Calu3 (cell line): ENCODE measurements at regions not wholly inside any gene's neighbourhood (a gene's known extent, or its start where the extent isn't known, plus 50 kb on each side); places are given as distances from the start of the nearest gene placed in this dataset.

Experiments used
- BruUV-seq: library from RNA; stranded (reverse); fragments of 400-500 nt; replicated peaks from 2 replicates; lab custom pipeline; 2021; lab: Mats Ljungman, UMichigan
- CTCF ChIA-PET: fragments of 300-600 bp; sonication (Branson Sonifier 250); formaldehyde crosslinking; loops from one replicate; lab custom pipeline; 2022; ENCODE audit warnings: antibody characterized with exemption; lab: Charles Lee
- DNase-seq: peaks from one replicate; pipeline ENCODE4 v3.0.0; 2022
- H3K27ac Mint-ChIP-seq: one replicate; pipeline ENCODE4 v1.8.0; 2022; ENCODE audit warnings: mixed read lengths; ENCODE audit not compliant: unreplicated experiment
- H3K27me3 Mint-ChIP-seq: one replicate; pipeline ENCODE4 v1.8.0; 2022; ENCODE audit warnings: mixed read lengths; ENCODE audit not compliant: unreplicated experiment
- H3K36me3 Mint-ChIP-seq: one replicate; pipeline ENCODE4 v1.8.0; 2022; ENCODE audit warnings: mild to moderate bottlenecking, moderate library complexity, mixed read lengths; ENCODE audit not compliant: insufficient read depth, unreplicated experiment
- H3K4me1 Mint-ChIP-seq: one replicate; pipeline ENCODE4 v1.8.0; 2022; ENCODE audit warnings: mild to moderate bottlenecking, low read depth, mixed read lengths; ENCODE audit not compliant: unreplicated experiment
- H3K4me3 Mint-ChIP-seq: one replicate; pipeline ENCODE4 v1.8.0; 2022; ENCODE audit warnings: mild to moderate bottlenecking, low read depth, moderate library complexity, mixed read lengths; ENCODE audit not compliant: unreplicated experiment
- H3K9me3 Mint-ChIP-seq: one replicate; pipeline ENCODE4 v1.8.0; 2022; ENCODE audit warnings: low read depth, mixed read lengths; ENCODE audit not compliant: unreplicated experiment
- CTCF ChIP-seq: fragments of 200-600 bp; IDR thresholded peaks from one replicate; pipeline ENCODE4 v1.8.0; 2022; ENCODE audit warnings: antibody characterized with exemption; ENCODE audit not compliant: unreplicated experiment
- intact Hi-C: fragments of 100-400 bp; cut with micrococcal nuclease; formaldehyde crosslinking; loops from one replicate; pipeline ENCODE4 v1.10.0; 2022; ENCODE audit not compliant: unreplicated experiment

GRCh38 chr13:74398599-74398998 is 264.4 kb upstream of the KLF12 start:
- CTCF ChIA-PET: no interaction called here
- no peaks in the 10 kb centered on the region for H3K36me3 Mint-ChIP-seq
- H3K27ac Mint-ChIP-seq: no peak overlapping the region
- intact Hi-C loops: loop anchor here (10.0 kb wide), 1 partner anchor 1096 kb away; no protein-coding TSS in a partner anchor
- no peaks in the 10 kb centered on the region for H3K27me3 Mint-ChIP-seq
- no TSS peak for BruUV-seq
- H3K9me3 Mint-ChIP-seq: no peaks in the 10 kb centered on the region
- no peak for DNase-seq
- TF ChIP-seq CTCF: no peak
- no peaks in the 10 kb centered on the region for H3K4me1 Mint-ChIP-seq
- H3K4me3 Mint-ChIP-seq: no peak overlapping the region

- intact Hi-C loops: no loop called here
- no peaks in the 10 kb centered on the region for H3K4me1 Mint-ChIP-seq
- no peak for TF ChIP-seq CTCF
- no peaks in the 10 kb centered on the region for H3K36me3 Mint-ChIP-seq
- CTCF ChIA-PET: no interaction called here
- no peaks in the 10 kb centered on the region for H3K27me3 Mint-ChIP-seq
- no TSS peak for BruUV-seq
- no peak for DNase-seq
- H3K27ac Mint-ChIP-seq: no peak overlapping the region
- no peaks in the 10 kb centered on the region for H3K9me3 Mint-ChIP-seq
- no peak overlapping the region for H3K4me3 Mint-ChIP-seq
Observed at GRCh38 chr13:74389056-74389455, 254.9 kb upstream of the KLF12 start.

- Mint-ChIP-seq H3K4me1 (no peaks in the 10 kb centered on the region), H3K27ac (no peak overlapping the region), H3K9me3 (no peaks in the 10 kb centered on the region), H3K36me3 (no peaks in the 10 kb centered on the region), H3K27me3 (no peaks in the 10 kb centered on the region), H3K4me3 (no peak overlapping the region)
- no peak for TF ChIP-seq CTCF
- intact Hi-C loops: no loop called here
- no TSS peak for BruUV-seq
- no peak for DNase-seq
- CTCF ChIA-PET: no interaction called here
Observed at GRCh38 chr13:74388626-74389025, 254.4 kb upstream of the KLF12 start.

GRCh38 chr13:74372511-74372910 is 238.3 kb upstream of the KLF12 start:
- Mint-ChIP-seq H3K9me3 (peaks cover 1% of the 10 kb centered on the region), H3K27ac (no peak overlapping the region), H3K36me3 (no peaks in the 10 kb centered on the region), H3K27me3 (no peaks in the 10 kb centered on the region), H3K4me3 (no peak overlapping the region), H3K4me1 (no peaks in the 10 kb centered on the region)
- CTCF ChIA-PET: no interaction called here
- no peak for DNase-seq
- no TSS peak for BruUV-seq
- intact Hi-C loops: no loop called here
- TF ChIP-seq CTCF: no peak
